Loucy (cell line): ENCODE measurements at regions not wholly inside any gene's neighbourhood (a gene's known extent, or its start where the extent isn't known, plus 50 kb on each side); places are given as distances from the start of the nearest gene placed in this dataset.

ENCODE experiments used
- H2AFZ ChIP-seq: fragments of 200-600 bp; sonication (generic); 2 replicates; pipeline ENCODE4 v1.6.0; 2016; ENCODE audit warnings: antibody characterized with exemption, mild to moderate bottlenecking, low read length, moderate library complexity
- H3F3A ChIP-seq: fragments of 200-600 bp; 2 replicates; pipeline ENCODE4 v1.6.0; 2016; ENCODE audit warnings: antibody characterized with exemption, low read depth, mild to moderate bottlenecking
- H3K27me3 ChIP-seq: fragments of 200-600 bp; sonication (generic); 2 replicates; pipeline ENCODE4 v1.6.1; 2014; ENCODE audit warnings: low read length, mild to moderate bottlenecking; ENCODE audit not compliant: insufficient read depth, poor library complexity, severe bottlenecking
- H3K36me3 ChIP-seq: fragments of 200-600 bp; sonication (generic); 2 replicates; pipeline ENCODE4 v1.6.1; 2016; ENCODE audit warnings: low read length; ENCODE audit not compliant: insufficient read depth
- H3K4me1 ChIP-seq: fragments of 200-600 bp; sonication (generic); 2 replicates; pipeline ENCODE4 v1.5.1; 2014; ENCODE audit warnings: low read length, mild to moderate bottlenecking; ENCODE audit not compliant: insufficient read depth, poor library complexity, severe bottlenecking
- H3K4me2 ChIP-seq: fragments of 200-600 bp; sonication (generic); 2 replicates; pipeline ENCODE4 v1.6.0; 2014; ENCODE audit warnings: antibody characterized with exemption, low read length, low read depth, mild to moderate bottlenecking; ENCODE audit not compliant: poor library complexity, severe bottlenecking
- H3K4me3 ChIP-seq: fragments of 200-600 bp; sonication (generic); 2 replicates; pipeline ENCODE4 v1.5.1; 2014; ENCODE audit warnings: low read length, mild to moderate bottlenecking, mixed read lengths; ENCODE audit not compliant: poor library complexity, severe bottlenecking
- H3K79me2 ChIP-seq: fragments of 200-600 bp; sonication (generic); 2 replicates; pipeline ENCODE4 v1.6.1; 2014; ENCODE audit warnings: low read length; ENCODE audit not compliant: insufficient read depth
- H3K9ac ChIP-seq: fragments of 200-600 bp; sonication (generic); 2 replicates; pipeline ENCODE4 v1.6.0; 2014; ENCODE audit warnings: mild to moderate bottlenecking, low read depth, low read length, moderate library complexity; ENCODE audit not compliant: poor library complexity, severe bottlenecking
- H3K9me2 ChIP-seq: fragments of 200-600 bp; sonication (generic); replicated peaks from 2 replicates; pipeline ENCODE4 v1.6.1; 2016; ENCODE audit warnings: low read depth, low read length, mixed read lengths
- H3K9me3 ChIP-seq: fragments of 200-600 bp; sonication (generic); 2 replicates; pipeline ENCODE4 v1.6.1; 2014; ENCODE audit warnings: mild to moderate bottlenecking, antibody characterized with exemption, low read length, low read depth; ENCODE audit not compliant: insufficient read depth
- H4K20me1 ChIP-seq: fragments of 200-600 bp; sonication (generic); 2 replicates; pipeline ENCODE4 v1.6.0; 2014; ENCODE audit warnings: antibody characterized with exemption, low read length, mild to moderate bottlenecking; ENCODE audit not compliant: insufficient read depth, poor library complexity, severe bottlenecking
- CTCF ChIP-seq: fragments of 200-600 bp; sonication (generic); conservative IDR thresholded peaks from 2 replicates; pipeline ENCODE4 v1.5.1; 2014; ENCODE audit warnings: mild to moderate bottlenecking, antibody characterized with exemption, low read length
- EZH2phosphoT487 ChIP-seq: fragments of 200-600 bp; IDR thresholded peaks from 2 replicates; pipeline ENCODE4 v1.6.1; 2018; ENCODE audit warnings: antibody characterized with exemption, mild to moderate bottlenecking, moderate library complexity, borderline replicate concordance

- no peak for TF ChIP-seq CTCF
- no peak for TF ChIP-seq EZH2phosphoT487
- no peak overlapping the region for H3K4me3 ChIP-seq
- no peak overlapping the region for H3K4me2 ChIP-seq
- no peaks in the 10 kb centered on the region for H3K36me3 ChIP-seq
- H3K4me1 ChIP-seq, result peaks cover 32% of the 10 kb centered on the region
- H3K9ac ChIP-seq, result no peak overlapping the region
- no peaks in the 10 kb centered on the region for H4K20me1 ChIP-seq
- H2AFZ ChIP-seq, result no peak overlapping the region
- H3K79me2 ChIP-seq, result no peaks in the 10 kb centered on the region
- H3F3A ChIP-seq, result no peaks in the 10 kb centered on the region
- no peaks in the 10 kb centered on the region for H3K27me3 ChIP-seq
- no peaks in the 10 kb centered on the region for H3K9me2 ChIP-seq
- H3K9me3 ChIP-seq, result no peaks in the 10 kb centered on the region
Observed at GRCh38 chr14:65945327-65945726, 532.8 kb downstream of the FUT8 start.

- Histone ChIP-seq H3F3A (no peaks in the 10 kb centered on the region), H3K4me3 (no peak overlapping the region), H3K9me3 (no peaks in the 10 kb centered on the region), H3K9me2 (no peaks in the 10 kb centered on the region), H3K36me3 (no peaks in the 10 kb centered on the region), H3K4me2 (no peak overlapping the region), H4K20me1 (no peaks in the 10 kb centered on the region), H3K79me2 (no peaks in the 10 kb centered on the region), H3K4me1 (peaks cover 42% of the 10 kb centered on the region), H3K27me3 (no peaks in the 10 kb centered on the region), H3K9ac (no peak overlapping the region), H2AFZ (no peak overlapping the region)
- no peak for TF ChIP-seq EZH2phosphoT487
- no peak for TF ChIP-seq CTCF
Observed at GRCh38 chr14:65946494-65946893, 534.0 kb downstream of the FUT8 start.

GRCh38 chr14:65948302-65948701 is 535.8 kb downstream of the FUT8 start:
- H3K4me2 ChIP-seq, result no peak overlapping the region
- no peaks in the 10 kb centered on the region for H3K9me3 ChIP-seq
- no peaks in the 10 kb centered on the region for H3K79me2 ChIP-seq
- TF ChIP-seq EZH2phosphoT487, result no peak
- no peak for TF ChIP-seq CTCF
- H3F3A ChIP-seq, result no peaks in the 10 kb centered on the region
- no peaks in the 10 kb centered on the region for H4K20me1 ChIP-seq
- no peak overlapping the region for H2AFZ ChIP-seq
- H3K36me3 ChIP-seq, result no peaks in the 10 kb centered on the region
- no peaks in the 10 kb centered on the region for H3K27me3 ChIP-seq
- H3K4me3 ChIP-seq, result no peak overlapping the region
- H3K9me2 ChIP-seq, result no peaks in the 10 kb centered on the region
- H3K4me1 ChIP-seq, result peaks cover 47% of the 10 kb centered on the region
- no peak overlapping the region for H3K9ac ChIP-seq
